ENCODE measurements at regions not wholly inside any gene's neighbourhood (a gene's known extent, or its start where the extent isn't known, plus 50 kb on each side); places are given as distances from the start of the nearest gene placed in this dataset.

GRCh38 chr5:125463466-125464092, 717.1 kb upstream of the ZNF608 start:
- TF ChIP-seq EP300 (IDR thresholded peaks at IDR 0.05; ENCODE audit: low read depth) (no peak), CTCF (IDR thresholded peaks at IDR 0.05) (no peak)
